Tibial nerve (tissue), 4 donors: ENCODE measurements at regions not wholly inside any gene's neighbourhood (a gene's known extent, or its start where the extent isn't known, plus 50 kb on each side); places are given as distances from the start of the nearest gene placed in this dataset.
"Not testable (repeated sequence)": the region's sequence is repeated elsewhere in the genome, so short reads cannot be mapped to it uniquely, and the experiment has no call there.

Source experiments
- DNase-seq, 2 donors: peaks; one replicate each; pipeline ENCODE4 v3.0.0-alpha.2; 2019; ENCODE audit warnings: low spot score in 2 of 2
- H3K27ac ChIP-seq, 4 donors: fragments of 200-600 bp; sonication (generic) in 3 of 4; one replicate each; pipeline ENCODE4 v1.5.1; 2017 to 2019; ENCODE audit warnings: mild to moderate bottlenecking in 1 of 4
- H3K27me3 ChIP-seq, 2 donors: fragments of 200-600 bp; sonication (generic) in 1 of 2; one replicate each; pipeline versions ENCODE4 v1.5.1 to v1.6.0; 2017 to 2019
- H3K36me3 ChIP-seq, 3 donors: fragments of 200-600 bp; sonication (generic); one replicate each; pipeline ENCODE4 v1.5.1; 2018 to 2019
- H3K4me1 ChIP-seq, 4 donors: fragments of 200-600 bp; sonication (generic) in 3 of 4; one replicate each; pipeline ENCODE4 v1.5.1; 2017 to 2019
- H3K4me3 ChIP-seq, 4 donors: fragments of 200-600 bp; sonication (generic) in 3 of 4; one replicate each; pipeline ENCODE4 v1.5.1; 2017 to 2019; ENCODE audit warnings: mild to moderate bottlenecking in 1 of 4, moderate library complexity in 1 of 4
- H3K9me3 ChIP-seq, 4 donors: fragments of 200-600 bp; sonication (generic) in 3 of 4; one replicate each; pipeline ENCODE4 v1.5.1; 2017 to 2019
- EP300 ChIP-seq, 2 donors: sonication (generic); formaldehyde crosslinking; IDR thresholded peaks; one replicate each; pipeline ENCODE4 v1.6.1; 2017; ENCODE audit warnings: antibody characterized with exemption in 2 of 2, mild to moderate bottlenecking in 1 of 2
- POLR2A ChIP-seq, 2 donors: fragments of 450-650 bp; IDR thresholded peaks; one replicate each; pipeline ENCODE4 v1.6.1; 2017; ENCODE audit warnings: antibody characterized with exemption in 2 of 2, mild to moderate bottlenecking in 2 of 2, moderate library complexity in 2 of 2
- WGBS, 2 donors: methylation state at CpG; one replicate each; pipeline ENCODE4 v1.1.5; 2018; 5-methylcytosine and 5-hydroxymethylcytosine counted together
- TF ChIP-seq, protein P1 (sequence below), 5 experiments: fragments of 200-600 bp in 3 of 5; fragments of 450-650 bp in 2 of 5; sonication (generic) in 3 of 5; IDR thresholded peaks; one replicate each; pipeline ENCODE4 v1.5.1; 2016 to 2019; ENCODE audit warnings: antibody characterized with exemption in 5 of 5, mild to moderate bottlenecking in 3 of 5, moderate library complexity in 2 of 5

- Histone ChIP-seq H3K27ac (no peak overlapping the region), H3K36me3 (no peaks in the 10 kb centered on the region), H3K4me3 (no peak overlapping the region), H3K27me3 (no peaks in the 10 kb centered on the region), H3K9me3 (peaks cover 0 to 4% (median 0%) of the 10 kb centered on the region in 4 donors), H3K4me1 (no peaks in the 10 kb centered on the region)
- TF ChIP-seq POLR2A (IDR thresholded peaks at IDR 0.05) (no peak), EP300 (IDR thresholded peaks at IDR 0.05) (no peak)
- TF ChIP-seq, protein P1, sequence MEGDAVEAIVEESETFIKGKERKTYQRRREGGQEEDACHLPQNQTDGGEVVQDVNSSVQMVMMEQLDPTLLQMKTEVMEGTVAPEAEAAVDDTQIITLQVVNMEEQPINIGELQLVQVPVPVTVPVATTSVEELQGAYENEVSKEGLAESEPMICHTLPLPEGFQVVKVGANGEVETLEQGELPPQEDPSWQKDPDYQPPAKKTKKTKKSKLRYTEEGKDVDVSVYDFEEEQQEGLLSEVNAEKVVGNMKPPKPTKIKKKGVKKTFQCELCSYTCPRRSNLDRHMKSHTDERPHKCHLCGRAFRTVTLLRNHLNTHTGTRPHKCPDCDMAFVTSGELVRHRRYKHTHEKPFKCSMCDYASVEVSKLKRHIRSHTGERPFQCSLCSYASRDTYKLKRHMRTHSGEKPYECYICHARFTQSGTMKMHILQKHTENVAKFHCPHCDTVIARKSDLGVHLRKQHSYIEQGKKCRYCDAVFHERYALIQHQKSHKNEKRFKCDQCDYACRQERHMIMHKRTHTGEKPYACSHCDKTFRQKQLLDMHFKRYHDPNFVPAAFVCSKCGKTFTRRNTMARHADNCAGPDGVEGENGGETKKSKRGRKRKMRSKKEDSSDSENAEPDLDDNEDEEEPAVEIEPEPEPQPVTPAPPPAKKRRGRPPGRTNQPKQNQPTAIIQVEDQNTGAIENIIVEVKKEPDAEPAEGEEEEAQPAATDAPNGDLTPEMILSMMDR (IDR thresholded peaks at IDR 0.05): no peak
- 47 to 50% methylated on average over 2 of the region's 2 CpGs for WGBS, 2 donors
- no peak for DNase-seq
Observed at GRCh38 chrX:151042842-151043241, 59.7 kb downstream of the HMGB3 start.

- 64 to 69% methylated on average over 2 to 3 of the region's 3 CpGs for WGBS, 2 donors
- not testable (repeated sequence) for H3K9me3 ChIP-seq, H3K27ac ChIP-seq, H3K27me3 ChIP-seq, H3K4me3 ChIP-seq, H3K4me1 ChIP-seq, H3K36me3 ChIP-seq, DNase-seq
Observed at GRCh38 chrX:151066373-151066772, 83.2 kb downstream of the HMGB3 start.

- no peak overlapping the region for H3K27ac ChIP-seq
- H3K4me1 ChIP-seq: no peaks in the 10 kb centered on the region
- H3K4me3 ChIP-seq: no peak overlapping the region
- H3K36me3 ChIP-seq: no peaks in the 10 kb centered on the region
- WGBS, 2 donors: 87 to 89% methylated on average over 3 to 10 of the region's 12 CpGs
- no peaks in the 10 kb centered on the region for H3K9me3 ChIP-seq
- DNase-seq: no peak
- no peaks in the 10 kb centered on the region for H3K27me3 ChIP-seq
- TF ChIP-seq EP300 (IDR thresholded peaks at IDR 0.05): no peak
- TF ChIP-seq POLR2A (IDR thresholded peaks at IDR 0.05): no peak
- TF ChIP-seq, protein P1 (IDR thresholded peaks at IDR 0.05): no peak
Observed at GRCh38 chrX:151073767-151074166, 90.6 kb downstream of the HMGB3 start.

DNA sequence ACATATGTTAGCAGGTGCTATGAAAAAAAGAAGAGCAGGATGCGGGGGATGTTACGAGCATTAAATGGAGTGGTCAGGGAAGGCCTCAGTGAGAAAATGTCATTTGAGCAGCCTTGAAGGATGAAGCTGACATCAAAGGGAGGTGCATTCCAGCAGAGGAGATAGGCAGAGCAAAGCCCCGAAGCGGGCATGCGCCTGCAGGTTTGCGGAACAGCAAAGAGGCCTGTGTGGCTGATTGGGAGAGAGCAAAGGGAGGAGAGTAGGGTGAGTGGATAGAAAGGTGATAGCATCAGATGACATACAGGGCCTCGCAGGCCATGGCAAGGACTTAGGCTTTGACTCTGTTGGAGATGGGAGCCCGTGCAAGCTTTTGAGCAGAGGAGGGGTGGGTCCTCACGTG is 95.4 kb upstream of the GPR50 start:
- Histone ChIP-seq H3K27ac (no peak overlapping the region), H3K9me3 (no peaks in the 10 kb centered on the region), H3K36me3 (no peaks in the 10 kb centered on the region), H3K4me3 (no peak overlapping the region), H3K4me1 (peaks cover 0 to 4% (median 0%) of the 10 kb centered on the region in 4 donors), H3K27me3 (no peaks in the 10 kb centered on the region)
- no peak for DNase-seq
- WGBS, 2 donors: 85 to 96% methylated on average over 9 of the region's 9 CpGs
- TF ChIP-seq, protein P1 (IDR thresholded peaks at IDR 0.05): no peak
- TF ChIP-seq EP300 (IDR thresholded peaks at IDR 0.05): no peak
- no peak for TF ChIP-seq POLR2A (IDR thresholded peaks at IDR 0.05)

DNA sequence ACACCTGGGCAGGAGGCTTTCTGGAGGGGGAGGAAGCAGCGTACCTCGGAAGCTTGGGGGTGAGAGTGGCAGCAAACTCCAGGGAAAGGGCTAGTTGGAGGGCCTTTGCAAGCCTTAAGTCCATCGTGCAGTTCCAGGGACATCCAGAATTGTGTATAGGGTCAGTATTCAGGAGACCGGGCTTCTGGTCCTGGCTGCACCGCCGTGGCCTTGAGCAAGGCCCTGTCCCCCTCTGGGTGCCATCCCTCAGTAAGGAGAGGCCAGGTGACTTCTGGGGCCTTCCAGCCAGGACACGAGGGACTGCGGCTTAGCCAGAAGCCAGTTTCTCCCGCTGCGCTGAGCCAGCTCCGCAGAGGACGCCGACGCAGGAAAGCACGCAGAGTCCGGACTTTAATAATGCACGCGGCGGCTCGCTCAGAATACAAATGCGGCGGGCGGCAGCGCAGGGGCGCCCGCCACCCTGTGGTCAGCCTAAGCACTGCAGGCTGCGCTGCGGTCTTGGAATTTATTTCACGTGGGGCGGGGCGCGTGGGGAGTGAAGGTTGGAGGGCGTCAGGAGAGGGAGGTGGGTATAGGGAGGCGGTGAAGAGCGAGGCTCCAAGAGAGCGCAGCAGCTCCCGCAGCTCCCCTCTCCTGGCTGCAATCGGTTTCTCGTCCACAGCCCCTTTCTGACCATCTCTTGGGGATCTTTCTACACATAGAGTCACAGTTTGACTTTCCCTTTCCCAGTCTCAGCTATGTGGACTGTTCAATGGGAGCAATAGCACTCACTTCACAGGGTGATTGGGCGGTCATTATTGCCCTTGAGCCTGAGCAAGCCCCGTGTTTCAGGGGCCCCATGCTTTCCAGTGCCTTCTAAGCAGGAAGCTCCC is 94.1 kb upstream of the GPR50 start:
- H3K9me3 ChIP-seq: no peaks in the 10 kb centered on the region
- no peak for TF ChIP-seq POLR2A (IDR thresholded peaks at IDR 0.05)
- peak in 1 of 2 donors; percentile 10 for TF ChIP-seq EP300 (IDR thresholded peaks at IDR 0.05)
- TF ChIP-seq, protein P1 (IDR thresholded peaks at IDR 0.05): peak; percentile 83 to 93 (median 91)
- no peaks in the 10 kb centered on the region for H3K36me3 ChIP-seq
- peak; percentile 39 to 59 for DNase-seq
- WGBS, 2 donors: 5 to 20% methylated on average over 10 to 41 of the region's 41 CpGs
- H3K4me3 ChIP-seq: peak overlapping the region in 2 of 4 donors; percentile 18 to 33
- no peaks in the 10 kb centered on the region for H3K27me3 ChIP-seq
- no peak overlapping the region for H3K27ac ChIP-seq
- peaks cover 0 to 4% (median 0%) of the 10 kb centered on the region in 4 donors for H3K4me1 ChIP-seq
